RWPE1 (cell line): ENCODE measurements at regions not wholly inside any gene's neighbourhood (a gene's known extent, or its start where the extent isn't known, plus 50 kb on each side); places are given as distances from the start of the nearest gene placed in this dataset.

ENCODE experiments used
- CTCF ChIA-PET: fragments of 350-600 bp; sonication (Branson Sonifier 250); formaldehyde crosslinking; extraction: SDS; loops from one replicate; lab custom pipeline; 2021; lab: Yijun Ruan, JAX
- POLR2A ChIA-PET: fragments of 400-600 bp; formaldehyde crosslinking; extraction: SDS; loops from one replicate; lab custom pipeline; 2020; ENCODE audit warnings: antibody characterized with exemption; ENCODE audit not compliant: low non-redundant PET; lab: Yijun Ruan, JAX
- DNase-seq: peaks from one replicate; pipeline ENCODE4 v3.0.0; 2012; ENCODE audit warnings: low spot score
- H3K27ac ChIP-seq: fragments of 450-650 bp; 2 replicates; pipeline ENCODE4 v1.5.1; 2017
- CTCF ChIP-seq: fragments of 450-650 bp; conservative IDR thresholded peaks from 2 replicates; pipeline ENCODE4 v1.5.1; 2017; ENCODE audit warnings: low read depth, mild to moderate bottlenecking

- ChIA-PET CTCF (no interaction called here), POLR2A (no interaction called here)
- TF ChIP-seq CTCF = no peak
- DNase-seq = no peak
- H3K27ac ChIP-seq = no peak overlapping the region
Measured at GRCh38 chr3:159131376-159131775, 329.5 kb downstream of the MFSD1 start.

DNA sequence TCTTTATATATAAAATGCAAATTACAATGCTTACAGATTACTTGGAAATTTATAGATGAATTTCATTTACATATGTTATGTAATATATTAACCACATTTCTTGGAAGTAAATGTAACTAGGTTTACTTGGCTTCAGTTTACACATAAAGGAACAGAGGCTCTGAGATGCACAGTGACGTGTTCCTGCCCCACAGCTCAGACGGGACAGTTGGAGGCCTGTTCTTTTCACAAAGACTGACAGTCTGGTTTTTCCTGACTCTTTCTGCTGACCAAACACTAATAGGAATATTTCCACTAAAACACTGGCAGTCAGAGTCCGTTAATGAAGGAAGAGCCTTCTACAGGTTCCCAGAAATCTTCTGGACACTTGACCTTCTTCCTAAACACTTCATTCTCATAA, 336.1 kb downstream of the MFSD1 start:
- DNase-seq = no peak
- POLR2A ChIA-PET = no interaction called here
- no peak overlapping the region for H3K27ac ChIP-seq
- no peak for TF ChIP-seq CTCF
- CTCF ChIA-PET = no interaction called here

DNA sequence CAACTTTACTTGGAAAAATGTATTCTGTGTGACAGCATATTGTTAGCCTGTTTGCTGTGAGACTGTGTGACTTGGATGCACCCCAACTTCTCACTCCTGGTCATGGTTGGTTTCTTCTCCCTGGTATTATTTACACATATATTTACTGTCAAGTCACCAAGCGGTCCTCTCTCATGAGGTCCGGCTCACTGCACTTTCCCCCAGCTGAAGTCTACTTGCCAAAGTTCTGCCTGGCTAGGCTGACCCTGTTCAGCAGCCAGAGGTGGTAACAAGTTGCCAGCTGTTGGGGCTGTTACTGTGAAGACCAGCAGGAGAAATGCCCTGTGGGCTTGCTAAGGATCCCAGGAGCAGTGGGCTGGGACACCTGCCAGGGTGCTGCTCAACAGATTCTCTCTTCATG, 337.5 kb downstream of the MFSD1 start:
- ChIA-PET CTCF (no interaction called here), POLR2A (no interaction called here)
- no peak for TF ChIP-seq CTCF
- no peak overlapping the region for H3K27ac ChIP-seq
- DNase-seq = no peak

GRCh38 chr3:159144472-159144871, 342.6 kb downstream of the MFSD1 start:
- H3K27ac ChIP-seq = no peak overlapping the region
- POLR2A ChIA-PET = no interaction called here
- no peak for TF ChIP-seq CTCF
- no peak for DNase-seq
- CTCF ChIA-PET = no interaction called here

DNA sequence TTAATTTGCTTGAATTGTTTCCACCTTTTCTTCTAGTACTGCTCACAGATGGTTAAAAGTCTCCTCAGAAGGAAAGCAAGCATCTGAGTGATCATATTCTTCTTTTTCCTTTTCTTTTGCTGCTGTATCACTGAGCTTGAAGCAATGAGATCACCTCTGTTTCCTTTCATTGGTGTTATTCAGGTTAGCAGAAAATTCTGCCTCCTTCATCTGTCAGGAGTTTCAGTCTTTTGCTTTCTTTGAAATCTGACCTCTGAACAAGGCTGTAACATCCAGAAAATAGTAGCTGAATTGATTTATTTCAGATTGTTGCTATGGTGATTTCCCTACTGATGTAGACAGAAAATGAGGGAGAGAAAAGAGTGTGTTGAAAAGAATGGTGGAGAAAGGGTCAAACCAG, 343.0 kb downstream of the MFSD1 start:
- TF ChIP-seq CTCF = no peak
- POLR2A ChIA-PET = no interaction called here
- DNase-seq = no peak
- CTCF ChIA-PET = no interaction called here
- no peak overlapping the region for H3K27ac ChIP-seq

DNA sequence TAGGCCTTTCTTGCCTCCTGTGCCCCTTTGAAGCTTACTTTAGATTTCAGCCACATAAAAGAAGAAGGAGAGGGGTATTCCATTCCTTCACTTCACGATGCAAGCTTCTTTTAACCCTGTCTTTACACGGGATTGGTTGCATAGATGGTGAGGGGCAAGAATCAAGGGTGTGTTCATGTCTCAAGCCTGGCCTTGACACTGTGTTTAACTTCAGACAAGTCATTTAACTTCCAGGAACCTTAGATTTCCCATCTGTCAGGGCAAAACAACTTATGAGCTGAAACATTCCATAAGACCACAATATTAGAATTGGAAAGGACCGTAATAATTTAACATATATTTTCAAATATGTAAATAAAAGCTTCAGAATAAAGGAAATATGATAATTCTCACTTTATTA, 344.5 kb downstream of the MFSD1 start:
- POLR2A ChIA-PET = no interaction called here
- no peak for DNase-seq
- CTCF ChIA-PET = no interaction called here
- H3K27ac ChIP-seq = no peak overlapping the region
- no peak for TF ChIP-seq CTCF
